ENCODE measurements at regions not wholly inside any gene's neighbourhood (a gene's known extent, or its start where the extent isn't known, plus 50 kb on each side); places are given as distances from the start of the nearest gene placed in this dataset.

DNA sequence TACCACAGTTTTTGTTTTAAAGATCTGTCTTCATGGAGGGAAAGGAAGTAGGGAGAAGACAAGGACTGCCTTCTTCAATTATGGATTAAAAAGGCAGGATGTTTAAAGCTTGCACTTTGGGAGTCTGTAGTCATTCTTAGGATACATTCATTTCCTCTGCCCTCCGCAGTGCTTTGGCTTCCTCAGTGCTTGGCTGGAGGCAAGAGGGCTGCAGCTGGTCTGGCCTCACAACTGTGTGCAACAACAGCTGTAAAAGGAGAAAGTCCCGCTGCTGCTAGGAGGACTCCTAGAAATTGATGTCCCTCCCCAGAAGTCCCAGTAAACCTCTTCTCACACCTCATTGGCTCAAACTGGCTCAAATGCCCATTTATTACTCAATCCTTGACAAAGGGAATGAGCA lies 54.4 kb upstream of the PPP2R3A start:
- Histone ChIP-seq H3K4me2 (ENCODE audit: insufficient read depth, low read length) (no peak overlapping the region), H3K36me3 (ENCODE audit: control insufficient read depth, insufficient read depth, low read length) (no peaks in the 10 kb centered on the region), H3K79me2 (ENCODE audit: control insufficient read depth, insufficient read depth, low read length) (no peaks in the 10 kb centered on the region), H2AFZ (ENCODE audit: low read depth, low read length) (no peak overlapping the region), H3K27me3 (ENCODE audit: control insufficient read depth in 2 of 2, insufficient read depth in 2 of 2, low read length in 2 of 2) (peaks cover 0 to 6% of the 10 kb centered on the region in 2 experiments; a peak in 2 of 5 replicates), H3K27ac (ENCODE audit: extremely low read depth, low read depth, low read length) (no peak overlapping the region), H3K9me1 (ENCODE audit: control insufficient read depth, insufficient read depth, low read length) (no peaks in the 10 kb centered on the region), H3K4me1 (replicated peaks in 1 of 2; ENCODE audit: control insufficient read depth in 2 of 2, insufficient read depth in 2 of 2, low read length in 2 of 2) (no peaks in the 10 kb centered on the region), H4K20me1 (replicated peaks; ENCODE audit: control insufficient read depth, insufficient read depth, low read length) (no peaks in the 10 kb centered on the region), H3K9ac (ENCODE audit: insufficient read depth in 1 of 2, low read depth in 2 of 2, low read length in 2 of 2) (no peak overlapping the region), H3K9me3 (replicated peaks; ENCODE audit: control insufficient read depth, insufficient read depth, low read depth, low read length) (no peaks in the 10 kb centered on the region), H3K4me3 (no peak overlapping the region)
- BruUV-seq (replicated peaks): no TSS peak
- DNase-seq (ENCODE audit: extremely low read depth in 1 of 4, low spot score in 3 of 4) (no peak), ATAC-seq (no peak), FAIRE-seq (no peak)
- CTCF ChIA-PET (ENCODE audit: low intra/inter-chr PET ratio): no interaction called here
- intact Hi-C loops (cut with micrococcal nuclease): no loop called here
- 0% methylated on average over 2 of the region's 2 CpGs for WGBS (ENCODE audit: insufficient coverage, low coverage, missing lambda C conversion rate)
- POLR2A ChIA-PET: no interaction called here
- in situ Hi-C loops (cut with MboI): no loop called here
- TF ChIP-seq RBM17 (IDR thresholded peaks at IDR 0.05; ENCODE audit: borderline replicate concordance, low read depth, low read length): no peak
- TF ChIP-seq MTA1 (IDR thresholded peaks at IDR 0.05; ENCODE audit: borderline replicate concordance): no peak
- TF ChIP-seq EGR1 (conservative IDR thresholded peaks at IDR 0.05): no peak

DNA sequence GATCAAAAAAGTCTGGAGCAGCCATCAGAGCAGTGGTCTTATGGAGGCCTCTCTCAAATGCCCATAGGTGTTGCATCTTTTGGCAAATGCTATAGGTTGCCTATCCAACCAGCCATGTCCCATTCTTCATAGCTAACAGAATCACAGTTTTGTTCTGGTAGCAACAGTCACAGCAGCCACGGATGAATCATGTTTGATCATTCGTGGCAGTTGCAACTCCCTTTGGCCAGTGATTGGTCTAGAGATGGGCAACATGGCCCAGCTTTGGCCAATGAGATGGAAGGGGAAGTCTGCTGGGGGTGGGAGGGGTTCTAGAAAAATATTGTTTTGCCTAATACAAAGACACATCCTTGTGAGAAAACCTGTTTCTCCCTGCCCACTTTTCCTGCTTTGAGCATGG lies 50.3 kb upstream of the PPP2R3A start:
- POLR2A ChIA-PET: no interaction called here
- Histone ChIP-seq H3K79me2 (ENCODE audit: control insufficient read depth, insufficient read depth, low read length) (no peaks in the 10 kb centered on the region), H4K20me1 (replicated peaks; ENCODE audit: control insufficient read depth, insufficient read depth, low read length) (no peaks in the 10 kb centered on the region), H3K4me2 (ENCODE audit: insufficient read depth, low read length) (no peak overlapping the region), H3K4me1 (replicated peaks in 1 of 2; ENCODE audit: control insufficient read depth in 2 of 2, insufficient read depth in 2 of 2, low read length in 2 of 2) (no peaks in the 10 kb centered on the region), H2AFZ (ENCODE audit: low read depth, low read length) (no peak overlapping the region), H3K9me1 (ENCODE audit: control insufficient read depth, insufficient read depth, low read length) (no peaks in the 10 kb centered on the region), H3K36me3 (ENCODE audit: control insufficient read depth, insufficient read depth, low read length) (no peaks in the 10 kb centered on the region), H3K9ac (ENCODE audit: insufficient read depth in 1 of 2, low read depth in 2 of 2, low read length in 2 of 2) (no peak overlapping the region), H3K27ac (ENCODE audit: extremely low read depth, low read depth, low read length) (no peak overlapping the region), H3K4me3 (no peak overlapping the region), H3K27me3 (ENCODE audit: control insufficient read depth in 2 of 2, insufficient read depth in 2 of 2, low read length in 2 of 2) (no peaks in the 10 kb centered on the region), H3K9me3 (replicated peaks; ENCODE audit: control insufficient read depth, insufficient read depth, low read depth, low read length) (no peaks in the 10 kb centered on the region)
- intact Hi-C loops (cut with micrococcal nuclease) (no loop called here), in situ Hi-C loops (cut with MboI) (no loop called here)
- no peak for FAIRE-seq
- no peak for TF ChIP-seq FIP1L1 (IDR thresholded peaks at IDR 0.05; ENCODE audit: low read depth, low read length, poor library complexity, severe bottlenecking)
- TF ChIP-seq EZH2 (IDR thresholded peaks at IDR 0.05; ENCODE audit: borderline replicate concordance, low read depth, low read length): no peak
- no peak for TF ChIP-seq ZNF134 (CRISPR knock-in tag; conservative IDR thresholded peaks at IDR 0.05)
- peak; percentile 38 for TF ChIP-seq NFYB (IDR thresholded peaks at IDR 0.05; ENCODE audit: extremely low read depth, insufficient read length)
- DNase-seq (ENCODE audit: extremely low read depth in 1 of 4, low spot score in 3 of 4): peak in 1 of 4 experiments; percentile 5
- CTCF ChIA-PET (ENCODE audit: low intra/inter-chr PET ratio): no interaction called here
- WGBS (ENCODE audit: insufficient coverage, low coverage, missing lambda C conversion rate): 0% methylated on average over 2 of the region's 2 CpGs
- no TSS peak for BruUV-seq (replicated peaks)
- no peak for ATAC-seq

Data from K562 (cell line).